Gastrocnemius medialis (tissue), 4 donors: ENCODE measurements at regions not wholly inside any gene's neighbourhood (a gene's known extent, or its start where the extent isn't known, plus 50 kb on each side); places are given as distances from the start of the nearest gene placed in this dataset.

Source experiments
- POLR2A ChIP-seq, 2 donors: fragments of 450-650 bp; IDR thresholded peaks; one replicate each; pipeline ENCODE4 v1.6.1; 2017; ENCODE audit warnings: antibody characterized with exemption in 2 of 2, mild to moderate bottlenecking in 2 of 2, moderate library complexity in 2 of 2
- TF ChIP-seq, protein P1 (sequence below), 5 experiments: fragments of 450-650 bp in 3 of 5; fragments of 200-600 bp in 2 of 5; sonication (generic) in 2 of 5; IDR thresholded peaks in 4 of 5; conservative IDR thresholded peaks in 1 of 5; 1 replicate in 4 of 5; 2 replicates in 1 of 5; pipeline ENCODE4 v1.5.1; 2016 to 2019; ENCODE audit warnings: antibody characterized with exemption in 5 of 5, mild to moderate bottlenecking in 3 of 5, moderate library complexity in 3 of 5

DNA sequence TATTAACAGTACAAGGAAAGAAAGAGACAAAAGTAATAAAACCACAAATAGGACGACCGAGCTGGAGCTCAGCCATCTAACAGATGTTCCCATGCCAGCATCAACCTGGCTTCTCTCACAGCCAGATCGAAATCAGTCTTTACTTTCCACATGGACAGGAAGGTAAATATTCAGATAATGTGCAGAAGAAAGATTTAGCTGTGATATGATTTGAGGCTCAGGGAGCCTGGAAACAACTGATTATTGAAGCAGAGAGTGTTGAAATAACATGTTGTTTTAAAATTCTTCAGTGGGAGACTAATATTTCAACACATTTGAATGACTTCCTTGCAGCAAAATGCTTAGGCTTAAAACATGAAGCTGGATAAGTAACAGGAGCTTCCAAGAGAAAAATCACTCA, 546.8 kb downstream of the ETS1 start:
- TF ChIP-seq, protein P1, sequence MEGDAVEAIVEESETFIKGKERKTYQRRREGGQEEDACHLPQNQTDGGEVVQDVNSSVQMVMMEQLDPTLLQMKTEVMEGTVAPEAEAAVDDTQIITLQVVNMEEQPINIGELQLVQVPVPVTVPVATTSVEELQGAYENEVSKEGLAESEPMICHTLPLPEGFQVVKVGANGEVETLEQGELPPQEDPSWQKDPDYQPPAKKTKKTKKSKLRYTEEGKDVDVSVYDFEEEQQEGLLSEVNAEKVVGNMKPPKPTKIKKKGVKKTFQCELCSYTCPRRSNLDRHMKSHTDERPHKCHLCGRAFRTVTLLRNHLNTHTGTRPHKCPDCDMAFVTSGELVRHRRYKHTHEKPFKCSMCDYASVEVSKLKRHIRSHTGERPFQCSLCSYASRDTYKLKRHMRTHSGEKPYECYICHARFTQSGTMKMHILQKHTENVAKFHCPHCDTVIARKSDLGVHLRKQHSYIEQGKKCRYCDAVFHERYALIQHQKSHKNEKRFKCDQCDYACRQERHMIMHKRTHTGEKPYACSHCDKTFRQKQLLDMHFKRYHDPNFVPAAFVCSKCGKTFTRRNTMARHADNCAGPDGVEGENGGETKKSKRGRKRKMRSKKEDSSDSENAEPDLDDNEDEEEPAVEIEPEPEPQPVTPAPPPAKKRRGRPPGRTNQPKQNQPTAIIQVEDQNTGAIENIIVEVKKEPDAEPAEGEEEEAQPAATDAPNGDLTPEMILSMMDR (IDR thresholded peaks at IDR 0.05 in 4 of 5, conservative IDR thresholded peaks at IDR 0.05 in 1 of 5): no peak
- TF ChIP-seq POLR2A (IDR thresholded peaks at IDR 0.05): no peak
